B cell (primary cell): ENCODE measurements at regions not wholly inside any gene's neighbourhood (a gene's known extent, or its start where the extent isn't known, plus 50 kb on each side); places are given as distances from the start of the nearest gene placed in this dataset.

ENCODE experiments used
- CTCF ChIP-seq: fragments of 200-600 bp; IDR thresholded peaks from one replicate; pipeline ENCODE4 v1.8.0; 2022; ENCODE audit warnings: antibody characterized with exemption, mild to moderate bottlenecking
- EZH2 ChIP-seq: IDR thresholded peaks from 2 replicates; pipeline ENCODE4 v1.6.1; 2012; ENCODE audit warnings: borderline replicate concordance, low read depth, mild to moderate bottlenecking, moderate library complexity, low read length; ENCODE audit not compliant: insufficient read depth, poor library complexity, severe bottlenecking

- TF ChIP-seq CTCF (no peak), EZH2 (no peak)
Measured at GRCh38 chr2:51628917-51629316, 597.0 kb upstream of the NRXN1 start.
